ENCODE measurements at regions not wholly inside any gene's neighbourhood (a gene's known extent, or its start where the extent isn't known, plus 50 kb on each side); places are given as distances from the start of the nearest gene placed in this dataset.

DNA sequence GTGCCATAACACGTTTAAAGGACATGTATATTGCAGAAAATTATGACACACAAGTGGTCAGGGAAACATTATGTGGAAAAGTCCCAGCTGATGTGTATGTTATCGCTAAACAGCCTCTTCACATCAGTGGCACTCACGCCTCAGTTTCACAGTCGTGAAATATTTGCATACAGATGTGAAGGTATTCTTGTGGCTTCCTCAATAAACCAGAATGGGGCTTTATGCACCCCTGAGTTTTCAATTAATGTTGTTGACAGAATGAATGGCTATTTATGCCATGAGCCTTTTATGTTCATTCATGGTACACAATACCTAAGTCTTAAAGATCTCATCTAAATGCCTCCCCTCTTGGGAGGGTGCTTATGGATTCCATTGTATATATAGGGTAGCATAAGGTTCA is 202.1 kb upstream of the ADGRL2 start:
- 79% methylated on average over 4 of the region's 4 CpGs; no CpG with 5 or more reads in 1 of the 2 experiments for WGBS, 2 experiments (ENCODE audit: extremely low coverage in 1 of 2, insufficient coverage in 1 of 2, insufficient read length in 1 of 2, insufficient replicate concordance in 2 of 2, low coverage in 1 of 2, low lambda C conversion rate in 2 of 2, missing lambda C conversion rate in 1 of 2)
- H2BK120ac ChIP-seq (replicated peaks; ENCODE audit: low read depth, low read length) = no peak overlapping the region
- no peak overlapping the region for H2AK5ac ChIP-seq (ENCODE audit: low read depth, low read length)
- TF ChIP-seq CHD1 (IDR thresholded peaks at IDR 0.05; ENCODE audit: low read depth, low read length) (no peak), SIX5 (IDR thresholded peaks at IDR 0.05; ENCODE audit: low read depth, low read length) (no peak), CTBP2 (IDR thresholded peaks at IDR 0.05; ENCODE audit: borderline replicate concordance, insufficient read depth, insufficient read length, low read length) (no peak), CEBPB (IDR thresholded peaks at IDR 0.05; ENCODE audit: low read depth, low read length) (no peak), SIRT6 (IDR thresholded peaks at IDR 0.05; ENCODE audit: low read length) (no peak), KDM1A (IDR thresholded peaks at IDR 0.05; ENCODE audit: borderline replicate concordance, low read length) (no peak), BRCA1 (IDR thresholded peaks at IDR 0.05; ENCODE audit: low read depth, low read length) (no peak), POLR2AphosphoS5 (IDR thresholded peaks at IDR 0.05; ENCODE audit: low read depth, low read length) (no peak)
- TF ChIP-seq, protein P1, sequence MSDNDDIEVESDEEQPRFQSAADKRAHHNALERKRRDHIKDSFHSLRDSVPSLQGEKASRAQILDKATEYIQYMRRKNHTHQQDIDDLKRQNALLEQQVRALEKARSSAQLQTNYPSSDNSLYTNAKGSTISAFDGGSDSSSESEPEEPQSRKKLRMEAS (IDR thresholded peaks at IDR 0.05) = no peak
- no peaks in the 10 kb centered on the region for H3K9me3 ChIP-seq (ENCODE audit: insufficient read depth in 2 of 2, low read depth in 1 of 2, low read length in 1 of 2)
- no peak overlapping the region for H2BK5ac ChIP-seq (ENCODE audit: low read depth, low read length)
- H2AFZ ChIP-seq (ENCODE audit: low read length) = no peak overlapping the region
- H3K27me3 ChIP-seq (replicated peaks in 1 of 4; ENCODE audit: control insufficient read depth in 3 of 4, extremely low read depth in 1 of 4, insufficient read depth in 3 of 4, low read length in 3 of 4) = no peaks in the 10 kb centered on the region
- ChIA-PET POLR2A (ENCODE audit: partially characterized antibody) (no interaction called here), CTCF (ENCODE audit: partially characterized antibody) (interaction anchor here (1.3 to 1.5 kb wide), 2 partner anchors 9 to 11 kb away, joined by 3 to 5 read pairs; no protein-coding TSS in a partner anchor)
- H3K23ac ChIP-seq (ENCODE audit: insufficient read length) = no peak overlapping the region
- H2BK20ac ChIP-seq (ENCODE audit: low read length) = no peak overlapping the region
- no peak overlapping the region for H3K18ac ChIP-seq (ENCODE audit: extremely low read depth, low read length)
- no peak overlapping the region for H3K27ac ChIP-seq (ENCODE audit: low read depth, low read length)
- H3K56ac ChIP-seq (replicated peaks; ENCODE audit: insufficient read length, low read depth, low read length) = no peak overlapping the region
- H3K4me3 ChIP-seq (ENCODE audit: extremely low read depth in 1 of 4, insufficient read depth in 2 of 4, low read depth in 3 of 4, low read length in 4 of 4) = no peak overlapping the region
- H3K14ac ChIP-seq (ENCODE audit: insufficient read length) = no peak overlapping the region
- no peak overlapping the region for H3K4me2 ChIP-seq (ENCODE audit: insufficient read depth in 1 of 2, low read depth in 2 of 2, low read length in 2 of 2)
- FAIRE-seq (no peak), DNase-seq (ENCODE audit: low read depth in 1 of 2, low spot score in 2 of 2) (no peak)
- no peaks in the 10 kb centered on the region for H3K23me2 ChIP-seq (ENCODE audit: low read depth, low read length)
- H4K91ac ChIP-seq (replicated peaks; ENCODE audit: insufficient read length, low read length) = no peak overlapping the region
- H4K20me1 ChIP-seq (replicated peaks in 1 of 2; ENCODE audit: control insufficient read depth in 1 of 2, insufficient read depth in 2 of 2, low read length in 2 of 2) = no peaks in the 10 kb centered on the region
- H2BK12ac ChIP-seq (ENCODE audit: low read depth, low read length) = no peak overlapping the region
- H3K79me1 ChIP-seq (ENCODE audit: low read depth, low read length) = no peaks in the 10 kb centered on the region
- no peak overlapping the region for H3K9ac ChIP-seq (replicated peaks in 1 of 4; ENCODE audit: extremely low read depth in 1 of 4, low read depth in 3 of 4, low read length in 3 of 4)
- H4K5ac ChIP-seq (ENCODE audit: insufficient read length, low read depth, low read length) = no peak overlapping the region
- no peak overlapping the region for H3K4ac ChIP-seq (replicated peaks; ENCODE audit: insufficient read length, low read depth, low read length)
- H3K79me2 ChIP-seq (ENCODE audit: control insufficient read depth in 1 of 2, insufficient read depth in 2 of 2, low read length in 2 of 2) = no peaks in the 10 kb centered on the region
- H4K8ac ChIP-seq (ENCODE audit: extremely low read depth, insufficient read depth, low read length) = no peak overlapping the region
- no peaks in the 10 kb centered on the region for H3K36me3 ChIP-seq (ENCODE audit: control insufficient read depth in 2 of 4, insufficient read depth in 4 of 4, low read length in 3 of 4)
- H3K4me1 ChIP-seq (replicated peaks in 1 of 4; ENCODE audit: control insufficient read depth in 3 of 4, insufficient read depth in 4 of 4, low read length in 3 of 4) = peaks cover 0 to 4% (median 2%) of the 10 kb centered on the region in 4 experiments; a peak in 2 of 7 replicates
- no peak overlapping the region for H2BK15ac ChIP-seq (ENCODE audit: low read length)

Measured in H1 (cell line).